ENCODE measurements at regions not wholly inside any gene's neighbourhood (a gene's known extent, or its start where the extent isn't known, plus 50 kb on each side); places are given as distances from the start of the nearest gene placed in this dataset.

GRCh38 chr6:144336900-144337299 lies 51.8 kb downstream of the UTRN start:
- TF ChIP-seq RAD21 (IDR thresholded peaks at IDR 0.05), result no peak
- TF ChIP-seq YY1 (IDR thresholded peaks at IDR 0.05), result no peak
- TF ChIP-seq SP1 (IDR thresholded peaks at IDR 0.05), result no peak
- no peak for TF ChIP-seq CTCF (IDR thresholded peaks at IDR 0.05; ENCODE audit: low read depth, low read length, missing input control)
- no peak for TF ChIP-seq HNF4A (conservative IDR thresholded peaks at IDR 0.05)
- no peak for TF ChIP-seq MAX (IDR thresholded peaks at IDR 0.05)
- TF ChIP-seq TAF1 (conservative IDR thresholded peaks at IDR 0.05), result no peak
- TF ChIP-seq EGR1 (IDR thresholded peaks at IDR 0.05; ENCODE audit: low read depth in 2 of 2), result no peak
- no peak for TF ChIP-seq ATF3 (IDR thresholded peaks at IDR 0.05)
- TF ChIP-seq HNF4G (IDR thresholded peaks at IDR 0.05), result no peak
- no peak for TF ChIP-seq REST (IDR thresholded peaks at IDR 0.05)

All from liver (tissue), 3 donors.